ENCODE measurements at regions not wholly inside any gene's neighbourhood (a gene's known extent, or its start where the extent isn't known, plus 50 kb on each side); places are given as distances from the start of the nearest gene placed in this dataset.
"Not testable (repeated sequence)": the region's sequence is repeated elsewhere in the genome, so short reads cannot be mapped to it uniquely, and the experiment has no call there.

GRCh38 chr19:34094960-34095359, 77.3 kb upstream of the LSM14A start:
- intact Hi-C loops (cut with DNase I) = loop anchor here (10.0 kb wide), 1 partner anchor 320 kb away; no protein-coding TSS in a partner anchor
- FAIRE-seq = no peak

DNA sequence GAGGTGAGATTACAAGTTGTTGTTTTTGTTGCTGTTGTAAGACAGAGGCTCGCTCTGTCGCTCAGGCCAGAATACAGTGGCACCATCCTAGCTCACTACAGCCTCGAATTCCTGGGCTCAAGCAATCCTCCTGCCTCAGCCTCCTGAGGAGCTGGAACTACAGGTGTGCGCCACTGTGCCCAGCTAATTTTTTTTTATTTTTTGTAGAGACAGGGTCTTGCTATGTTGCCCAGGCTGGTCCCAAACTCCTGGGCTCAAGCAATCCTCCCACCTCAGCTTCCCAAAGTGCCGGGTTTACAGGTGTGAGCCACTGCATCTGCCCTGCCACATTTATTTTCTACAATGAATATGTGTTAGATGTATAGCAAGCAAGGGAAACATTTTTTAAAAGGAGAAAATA, 76.9 kb upstream of the LSM14A start:
- H3K9me3 ChIP-seq (ENCODE audit: control insufficient read depth in 2 of 3, insufficient read depth in 1 of 3, low read length in 3 of 3); FAIRE-seq; H3K27ac ChIP-seq (ENCODE audit: low read depth in 2 of 2, low read length in 2 of 2); H3K4me3 ChIP-seq (ENCODE audit: low read length in 3 of 3); H3K27me3 ChIP-seq (ENCODE audit: control insufficient read depth, insufficient read depth, low read length); H3K36me3 ChIP-seq (ENCODE audit: control insufficient read depth in 2 of 3, insufficient read depth in 3 of 3, low read length in 3 of 3); H3K9ac ChIP-seq (ENCODE audit: low read length in 3 of 3); DNase-seq; H3K4me1 ChIP-seq (ENCODE audit: control insufficient read depth in 2 of 3, insufficient read depth in 2 of 3, low read depth in 1 of 3, low read length in 3 of 3): not testable (repeated sequence)
- intact Hi-C loops (cut with DNase I) = loop anchor here (10.0 kb wide), 1 partner anchor 321 kb away; no protein-coding TSS in a partner anchor

More at GRCh38 chr19:34094960-34095359, 77.3 kb upstream of the LSM14A start:
- Histone ChIP-seq H3K4me1 (ENCODE audit: control insufficient read depth in 2 of 3, insufficient read depth in 2 of 3, low read depth in 1 of 3, low read length in 3 of 3) (no peaks in the 10 kb centered on the region), H3K27me3 (ENCODE audit: control insufficient read depth, insufficient read depth, low read length) (no peaks in the 10 kb centered on the region), H3K27ac (ENCODE audit: low read depth in 2 of 2, low read length in 2 of 2) (no peak overlapping the region), H3K9me3 (ENCODE audit: control insufficient read depth in 2 of 3, insufficient read depth in 1 of 3, low read length in 3 of 3) (no peaks in the 10 kb centered on the region), H3K4me3 (ENCODE audit: low read length in 3 of 3) (no peak overlapping the region), H3K36me3 (ENCODE audit: control insufficient read depth in 2 of 3, insufficient read depth in 3 of 3, low read length in 3 of 3) (no peaks in the 10 kb centered on the region), H3K9ac (ENCODE audit: low read length in 3 of 3) (no peak overlapping the region)
- no peak for DNase-seq
- TF ChIP-seq, protein P1, sequence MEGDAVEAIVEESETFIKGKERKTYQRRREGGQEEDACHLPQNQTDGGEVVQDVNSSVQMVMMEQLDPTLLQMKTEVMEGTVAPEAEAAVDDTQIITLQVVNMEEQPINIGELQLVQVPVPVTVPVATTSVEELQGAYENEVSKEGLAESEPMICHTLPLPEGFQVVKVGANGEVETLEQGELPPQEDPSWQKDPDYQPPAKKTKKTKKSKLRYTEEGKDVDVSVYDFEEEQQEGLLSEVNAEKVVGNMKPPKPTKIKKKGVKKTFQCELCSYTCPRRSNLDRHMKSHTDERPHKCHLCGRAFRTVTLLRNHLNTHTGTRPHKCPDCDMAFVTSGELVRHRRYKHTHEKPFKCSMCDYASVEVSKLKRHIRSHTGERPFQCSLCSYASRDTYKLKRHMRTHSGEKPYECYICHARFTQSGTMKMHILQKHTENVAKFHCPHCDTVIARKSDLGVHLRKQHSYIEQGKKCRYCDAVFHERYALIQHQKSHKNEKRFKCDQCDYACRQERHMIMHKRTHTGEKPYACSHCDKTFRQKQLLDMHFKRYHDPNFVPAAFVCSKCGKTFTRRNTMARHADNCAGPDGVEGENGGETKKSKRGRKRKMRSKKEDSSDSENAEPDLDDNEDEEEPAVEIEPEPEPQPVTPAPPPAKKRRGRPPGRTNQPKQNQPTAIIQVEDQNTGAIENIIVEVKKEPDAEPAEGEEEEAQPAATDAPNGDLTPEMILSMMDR (IDR thresholded peaks at IDR 0.05; ENCODE audit: borderline replicate concordance, extremely low read depth, insufficient read depth) = no peak

GRCh38 chr19:34096020-34096915, 76.0 kb upstream of the LSM14A start:
- TF ChIP-seq, protein P1 (IDR thresholded peaks at IDR 0.05; ENCODE audit: borderline replicate concordance, extremely low read depth, insufficient read depth) = peak; percentile 38
- Histone ChIP-seq H3K9ac (ENCODE audit: low read length in 3 of 3) (no peak overlapping the region), H3K4me1 (ENCODE audit: control insufficient read depth in 2 of 3, insufficient read depth in 2 of 3, low read depth in 1 of 3, low read length in 3 of 3) (no peaks in the 10 kb centered on the region), H3K4me3 (ENCODE audit: low read length in 3 of 3) (no peak overlapping the region), H3K27me3 (ENCODE audit: control insufficient read depth, insufficient read depth, low read length) (no peaks in the 10 kb centered on the region), H3K27ac (ENCODE audit: low read depth in 2 of 2, low read length in 2 of 2) (no peak overlapping the region), H3K9me3 (ENCODE audit: control insufficient read depth in 2 of 3, insufficient read depth in 1 of 3, low read length in 3 of 3) (no peaks in the 10 kb centered on the region), H3K36me3 (ENCODE audit: control insufficient read depth in 2 of 3, insufficient read depth in 3 of 3, low read length in 3 of 3) (no peaks in the 10 kb centered on the region)
- intact Hi-C loops (cut with DNase I) = loop anchor here (10.0 kb wide), 1 partner anchor 321 kb away; no protein-coding TSS in a partner anchor
- peak in 2 of 5 donors; percentile 82 to 85 for DNase-seq
- FAIRE-seq = peak; percentile 77

- DNase-seq (no peak), FAIRE-seq (no peak)
Observed at GRCh38 chr19:34104096-34104495, 68.2 kb upstream of the LSM14A start.

More at GRCh38 chr19:34104096-34104495, 68.2 kb upstream of the LSM14A start:
- H3K27ac ChIP-seq (ENCODE audit: low read depth in 2 of 2, low read length in 2 of 2) = no peak overlapping the region
- H3K27me3 ChIP-seq (ENCODE audit: control insufficient read depth, insufficient read depth, low read length) = no peaks in the 10 kb centered on the region
- intact Hi-C loops (cut with DNase I) = no loop called here
- no peaks in the 10 kb centered on the region for H3K36me3 ChIP-seq (ENCODE audit: control insufficient read depth in 2 of 3, insufficient read depth in 3 of 3, low read length in 3 of 3)
- no peak overlapping the region for H3K4me3 ChIP-seq (ENCODE audit: low read length in 3 of 3)
- H3K9ac ChIP-seq (ENCODE audit: low read length in 3 of 3) = no peak overlapping the region
- no peaks in the 10 kb centered on the region for H3K4me1 ChIP-seq (ENCODE audit: control insufficient read depth in 2 of 3, insufficient read depth in 2 of 3, low read depth in 1 of 3, low read length in 3 of 3)
- no peaks in the 10 kb centered on the region for H3K9me3 ChIP-seq (ENCODE audit: control insufficient read depth in 2 of 3, insufficient read depth in 1 of 3, low read length in 3 of 3)
- TF ChIP-seq, protein P1 (IDR thresholded peaks at IDR 0.05; ENCODE audit: borderline replicate concordance, extremely low read depth, insufficient read depth) = no peak

All from kidney (tissue), 13 donors.